Urinary bladder (tissue), 3 donors: ENCODE measurements at regions not wholly inside any gene's neighbourhood (a gene's known extent, or its start where the extent isn't known, plus 50 kb on each side); places are given as distances from the start of the nearest gene placed in this dataset.
"Not testable (repeated sequence)": the region's sequence is repeated elsewhere in the genome, so short reads cannot be mapped to it uniquely, and the experiment has no call there.

Experiments used
- DNase-seq: peaks from one replicate; pipeline ENCODE4 v3.0.0-alpha.2; 2015; ENCODE audit errors: extremely low spot score
- H3K27ac ChIP-seq: one replicate; pipeline ENCODE4 v1.5.1; 2013; ENCODE audit warnings: low read depth, mild to moderate bottlenecking, moderate library complexity
- H3K36me3 ChIP-seq: one replicate; pipeline ENCODE4 v1.6.1; 2013; ENCODE audit warnings: mild to moderate bottlenecking, moderate library complexity; ENCODE audit not compliant: insufficient read depth
- H3K4me1 ChIP-seq: one replicate; pipeline ENCODE4 v1.6.1; 2013; ENCODE audit warnings: mild to moderate bottlenecking, moderate library complexity; ENCODE audit not compliant: insufficient read depth
- H3K4me3 ChIP-seq: one replicate; pipeline ENCODE4 v1.5.1; 2013; ENCODE audit warnings: low read depth, low read length
- WGBS: extraction: QIAGEN DNeasy Blood & Tissue Kit; methylation state at CpG from one replicate; pipeline ENCODE4 v1.1.7; 2013; 5-methylcytosine and 5-hydroxymethylcytosine counted together
- donor health status: healthy with polysubstance abuse.
- donor health status: healthy.

GRCh38 chr5:42931451-42931850, 108.7 kb downstream of the ANXA2R start:
- H3K36me3 ChIP-seq, DNase-seq, H3K4me1 ChIP-seq, H3K4me3 ChIP-seq, H3K27ac ChIP-seq: not testable (repeated sequence)
- 92% methylated on average over 9 of the region's 9 CpGs for WGBS

GRCh38 chr5:42930934-42931333, 109.2 kb downstream of the ANXA2R start:
- Histone ChIP-seq H3K4me3 (no peak overlapping the region), H3K27ac (no peak overlapping the region), H3K36me3 (no peaks in the 10 kb centered on the region), H3K4me1 (no peaks in the 10 kb centered on the region)
- DNase-seq, result no peak
- WGBS, result 92% methylated on average over 1 of the region's 1 CpG

GRCh38 chr5:42929871-42930270, 110.2 kb downstream of the ANXA2R start:
- no peak for DNase-seq
- H3K4me3 ChIP-seq, result no peak overlapping the region
- WGBS, result 51% methylated on average over 4 of the region's 4 CpGs
- H3K36me3 ChIP-seq, result no peaks in the 10 kb centered on the region
- no peak overlapping the region for H3K27ac ChIP-seq
- H3K4me1 ChIP-seq, result no peaks in the 10 kb centered on the region

- H3K27ac ChIP-seq, result no peak overlapping the region
- no peaks in the 10 kb centered on the region for H3K36me3 ChIP-seq
- no peak overlapping the region for H3K4me3 ChIP-seq
- no peaks in the 10 kb centered on the region for H3K4me1 ChIP-seq
- WGBS, result 94% methylated on average over 8 of the region's 8 CpGs
- DNase-seq, result no peak
Measured at GRCh38 chr5:42927730-42928129, 112.4 kb downstream of the ANXA2R start.

- H3K27ac ChIP-seq, result no peak overlapping the region
- no peak for DNase-seq
- H3K4me3 ChIP-seq, result no peak overlapping the region
- no peaks in the 10 kb centered on the region for H3K36me3 ChIP-seq
- WGBS, result 90% methylated on average over 16 of the region's 16 CpGs
- H3K4me1 ChIP-seq, result no peaks in the 10 kb centered on the region
Measured at GRCh38 chr5:42924686-42925085, 113.0 kb upstream of the SELENOP start.

DNA sequence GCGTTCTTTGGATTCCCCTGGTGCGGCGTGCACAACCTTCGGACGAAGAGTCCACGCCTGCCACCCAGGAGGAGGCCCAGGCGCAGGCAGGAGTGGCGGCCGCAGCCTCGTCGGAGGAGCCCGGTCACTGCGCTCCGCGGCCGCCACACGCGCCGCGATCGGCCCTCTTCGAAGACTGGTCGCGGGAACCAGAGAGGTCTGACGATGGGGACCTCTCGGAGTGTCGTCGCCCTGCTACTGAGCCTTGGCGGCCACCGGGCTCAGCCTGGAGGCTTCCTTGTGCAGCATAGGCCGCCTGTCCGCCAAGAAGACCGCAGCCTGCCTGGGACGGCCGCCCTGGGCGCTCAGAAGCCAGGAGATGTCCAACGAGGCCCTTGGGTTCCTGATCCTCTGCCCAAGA, 112.5 kb upstream of the SELENOP start:
- no peak for DNase-seq
- Histone ChIP-seq H3K4me3 (no peak overlapping the region), H3K36me3 (no peaks in the 10 kb centered on the region), H3K27ac (no peak overlapping the region), H3K4me1 (no peaks in the 10 kb centered on the region)
- 70% methylated on average over 37 of the region's 37 CpGs for WGBS

DNA sequence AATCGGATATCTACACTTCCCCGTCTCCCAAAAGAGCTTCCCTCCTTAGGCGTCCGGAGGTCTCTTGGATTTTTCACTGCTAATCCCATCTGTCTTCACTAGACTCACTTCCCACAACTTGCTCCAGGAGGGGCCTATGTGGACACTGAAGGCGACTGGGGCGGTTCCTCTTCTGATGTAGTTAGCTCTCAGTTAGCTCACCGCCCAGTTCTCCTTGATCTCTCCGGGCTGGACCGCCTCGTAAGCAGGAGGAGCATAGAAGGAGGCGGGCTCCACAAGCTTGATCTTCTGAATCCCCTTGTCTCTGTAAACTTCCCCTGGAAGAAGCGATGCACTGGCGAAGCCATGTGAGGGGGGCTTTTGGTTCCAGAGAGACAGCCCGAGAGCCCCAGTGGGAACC, 112.0 kb upstream of the SELENOP start:
- 78% methylated on average over 14 of the region's 14 CpGs for WGBS
- Histone ChIP-seq H3K36me3 (no peaks in the 10 kb centered on the region), H3K4me1 (no peaks in the 10 kb centered on the region), H3K27ac (no peak overlapping the region), H3K4me3 (no peak overlapping the region)
- no peak for DNase-seq

DNA sequence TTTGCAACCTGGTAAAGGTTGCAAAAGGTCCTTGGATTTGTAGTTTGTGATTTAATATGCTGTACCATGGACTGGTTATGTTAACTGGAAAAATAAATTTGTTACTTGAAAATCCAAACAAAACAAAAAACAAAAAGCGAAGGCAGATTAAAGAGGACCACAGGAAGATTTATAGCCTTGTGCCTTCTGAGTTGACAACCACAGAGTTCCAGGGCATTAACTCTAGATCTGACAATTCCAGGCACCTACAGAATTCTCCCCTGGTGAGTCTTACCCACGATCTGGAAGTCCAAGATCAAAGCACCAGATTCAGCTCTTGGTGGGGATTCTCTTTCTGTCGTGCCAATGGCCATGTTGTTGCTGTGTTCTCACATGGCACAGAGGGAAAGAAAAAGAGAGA, 107.9 kb upstream of the SELENOP start:
- H3K4me3 ChIP-seq, result no peak overlapping the region
- H3K27ac ChIP-seq, result no peak overlapping the region
- no peaks in the 10 kb centered on the region for H3K36me3 ChIP-seq
- H3K4me1 ChIP-seq, result no peaks in the 10 kb centered on the region
- WGBS, result 49% methylated on average over 3 of the region's 3 CpGs
- DNase-seq, result no peak

GRCh38 chr5:42915306-42915866, 103.7 kb upstream of the SELENOP start:
- no peak for DNase-seq
- H3K27ac ChIP-seq, result no peak overlapping the region

DNA sequence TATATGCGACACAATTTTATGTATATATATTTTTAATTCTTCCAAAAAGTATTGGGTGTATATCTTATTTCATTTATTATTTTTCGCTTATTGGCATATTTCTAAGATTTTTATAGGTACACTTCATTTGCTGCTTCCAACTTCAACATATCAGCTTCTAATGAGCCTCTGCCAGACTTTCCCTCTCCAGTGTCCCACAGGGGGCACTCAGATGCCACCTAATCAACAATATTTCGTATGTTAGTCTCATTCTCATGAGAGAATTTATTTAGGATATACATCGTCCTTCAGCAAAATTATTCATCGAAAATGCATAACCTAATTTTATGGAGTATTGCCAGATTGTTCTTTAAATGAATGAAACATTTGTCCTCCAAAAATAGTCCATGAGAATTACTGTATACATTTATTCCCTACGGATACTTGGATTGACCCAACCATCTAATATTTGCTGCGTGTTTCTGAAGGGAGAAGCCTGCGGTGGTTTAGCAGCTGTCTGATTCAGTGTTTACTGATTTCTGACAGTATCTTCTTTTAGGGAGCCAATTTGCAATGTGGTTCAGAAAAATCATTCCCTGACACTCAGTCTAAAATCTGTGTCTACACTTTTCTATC, 100.6 kb upstream of the SELENOP start:
- H3K4me3 ChIP-seq, result no peak overlapping the region
- no peaks in the 10 kb centered on the region for H3K4me1 ChIP-seq
- DNase-seq, result no peak
- WGBS, result 60% methylated on average over 8 of the region's 8 CpGs
- no peak overlapping the region for H3K27ac ChIP-seq
- no peaks in the 10 kb centered on the region for H3K36me3 ChIP-seq

More at GRCh38 chr5:42915306-42915866, 103.7 kb upstream of the SELENOP start:
- Histone ChIP-seq H3K4me1 (no peaks in the 10 kb centered on the region), H3K4me3 (no peak overlapping the region), H3K36me3 (no peaks in the 10 kb centered on the region)
- WGBS, result 86% methylated on average over 23 of the region's 23 CpGs

- H3K4me1 ChIP-seq, result no peaks in the 10 kb centered on the region
- DNase-seq, result peak; percentile 57
- H3K36me3 ChIP-seq, result no peaks in the 10 kb centered on the region
- 7% methylated on average over 30 of the region's 30 CpGs for WGBS
- no peak overlapping the region for H3K27ac ChIP-seq
- H3K4me3 ChIP-seq, result peak overlapping the region; percentile 32
Measured at GRCh38 chr5:42908509-42909488, 97.1 kb upstream of the SELENOP start.

GRCh38 chr5:42908086-42908485, 96.4 kb upstream of the SELENOP start:
- WGBS, result 53% methylated on average over 2 of the region's 2 CpGs
- DNase-seq, result no peak
- Histone ChIP-seq H3K36me3 (no peaks in the 10 kb centered on the region), H3K4me3 (no peak overlapping the region), H3K27ac (no peak overlapping the region), H3K4me1 (no peaks in the 10 kb centered on the region)

GRCh38 chr5:42905827-42906226, 94.1 kb upstream of the SELENOP start:
- Histone ChIP-seq H3K4me3 (no peak overlapping the region), H3K27ac (no peak overlapping the region), H3K4me1 (no peaks in the 10 kb centered on the region), H3K36me3 (no peaks in the 10 kb centered on the region)
- WGBS, result 94% methylated on average over 1 of the region's 1 CpG
- DNase-seq, result no peak

GRCh38 chr5:42900734-42901133, 89.0 kb upstream of the SELENOP start:
- Histone ChIP-seq H3K27ac (no peak overlapping the region), H3K4me3 (no peak overlapping the region), H3K4me1 (no peaks in the 10 kb centered on the region), H3K36me3 (no peaks in the 10 kb centered on the region)
- no peak for DNase-seq
- WGBS, result 85% methylated on average over 1 of the region's 1 CpG
